PC-9 (cell line): ENCODE measurements at regions not wholly inside any gene's neighbourhood (a gene's known extent, or its start where the extent isn't known, plus 50 kb on each side); places are given as distances from the start of the nearest gene placed in this dataset.

Experiments used
- BruUV-seq: library from RNA; stranded (reverse); fragments of 400-500 nt; replicated peaks from 2 replicates; lab custom pipeline; 2021; lab: Mats Ljungman, UMichigan
- CTCF ChIA-PET: fragments of 300-600 bp; sonication (Branson Sonifier 250); formaldehyde crosslinking; loops from one replicate; lab custom pipeline; 2022; ENCODE audit warnings: antibody characterized with exemption; lab: Charles Lee
- POLR2A ChIA-PET: fragments of 300-600 bp; sonication (Branson Sonifier 250); formaldehyde crosslinking; loops from one replicate; lab custom pipeline; 2022; ENCODE audit warnings: antibody characterized with exemption; ENCODE audit not compliant: unreplicated experiment; lab: Charles Lee
- DNase-seq, 2 experiments: peaks; one replicate each; pipeline versions ENCODE4 v3.0.0 to v3.0.0-alpha.2; 2015 to 2022; ENCODE audit warnings: mixed read lengths in 1 of 2
- H2AFZ ChIP-seq: fragments of 200-600 bp; sonication (generic); 2 replicates; pipeline ENCODE4 v1.8.1; 2017; ENCODE audit warnings: antibody characterized with exemption
- H3F3A ChIP-seq: fragments of 200-600 bp; sonication (generic); 2 replicates; pipeline ENCODE4 v1.8.1; 2017; ENCODE audit warnings: antibody characterized with exemption, mild to moderate bottlenecking, low read depth; ENCODE audit not compliant: insufficient read depth
- H3K27ac ChIP-seq: fragments of 200-600 bp; sonication (generic); 2 replicates; pipeline ENCODE4 v1.6.1; 2016; ENCODE audit warnings: mixed run types
- H3K27me3 ChIP-seq: fragments of 200-600 bp; sonication (generic); 2 replicates; pipeline ENCODE4 v1.6.1; 2016; ENCODE audit warnings: low read depth, mixed run types; ENCODE audit not compliant: insufficient read depth
- H3K36me3 ChIP-seq: fragments of 200-600 bp; sonication (generic); 2 replicates; pipeline ENCODE4 v1.6.1; 2016; ENCODE audit warnings: low read depth, mixed run types
- H3K4me1 ChIP-seq: fragments of 200-600 bp; sonication (generic); replicated peaks from 2 replicates; pipeline ENCODE4 v1.6.1; 2016; ENCODE audit warnings: mixed run types; ENCODE audit not compliant: insufficient read depth
- H3K4me2 ChIP-seq: fragments of 200-600 bp; sonication (generic); 2 replicates; pipeline ENCODE4 v1.6.1; 2017; ENCODE audit warnings: mixed run types
- H3K4me3 ChIP-seq: fragments of 200-600 bp; sonication (generic); 2 replicates; pipeline ENCODE4 v1.6.1; 2016; ENCODE audit warnings: mixed run types
- H3K79me2 ChIP-seq: fragments of 200-600 bp; sonication (generic); 2 replicates; pipeline ENCODE4 v1.6.1; 2017; ENCODE audit warnings: low read depth, mixed run types
- H3K9me2 ChIP-seq: fragments of 200-600 bp; sonication (generic); 2 replicates; pipeline ENCODE4 v1.8.1; 2017; ENCODE audit warnings: mild to moderate bottlenecking; ENCODE audit not compliant: insufficient read depth
- H3K9me3 ChIP-seq: fragments of 200-600 bp; sonication (generic); 2 replicates; pipeline ENCODE4 v1.8.1; 2016; ENCODE audit warnings: low read depth; ENCODE audit not compliant: insufficient read depth
- H4K20me1 ChIP-seq: fragments of 200-600 bp; sonication (generic); 2 replicates; pipeline ENCODE4 v1.8.1; 2017; ENCODE audit not compliant: insufficient read depth
- CTCF ChIP-seq: fragments of 200-600 bp; sonication (generic); conservative IDR thresholded peaks from 2 replicates; pipeline ENCODE4 v1.6.1; 2017; ENCODE audit warnings: mixed run types, antibody characterized with exemption, mild to moderate bottlenecking, moderate library complexity
- EZH2 ChIP-seq: fragments of 200-600 bp; sonication (generic); IDR thresholded peaks from 2 replicates; pipeline ENCODE4 v1.8.0; 2017; ENCODE audit warnings: antibody characterized with exemption, low read depth
- intact Hi-C: fragments of 100-400 bp; cut with micrococcal nuclease; formaldehyde crosslinking; loops from one replicate; pipeline ENCODE4 v1.10.0; 2022; ENCODE audit not compliant: unreplicated experiment

GRCh38 chr5:109611061-109611460 lies 78.7 kb upstream of the MAN2A1 start:
- DNase-seq, result no peak

GRCh38 chr5:109610581-109610980 lies 79.1 kb upstream of the MAN2A1 start:
- TF ChIP-seq CTCF, result no peak
- no peak for TF ChIP-seq EZH2
- Histone ChIP-seq H3K9me2 (no peaks in the 10 kb centered on the region; the same call in 1 of the 2 replicates), H3K4me3 (no peak overlapping the region), H3K27ac (no peak overlapping the region), H3K4me1 (no peaks in the 10 kb centered on the region), H3K36me3 (no peaks in the 10 kb centered on the region), H3K9me3 (no peaks in the 10 kb centered on the region), H4K20me1 (no peaks in the 10 kb centered on the region), H3F3A (no peaks in the 10 kb centered on the region), H3K27me3 (no peaks in the 10 kb centered on the region), H3K79me2 (no peaks in the 10 kb centered on the region), H2AFZ (no peak overlapping the region), H3K4me2 (no peak overlapping the region)
- ChIA-PET POLR2A (no interaction called here), CTCF (interaction anchor here (0.6 kb wide), 1 partner anchor 137 kb away, joined by 4 read pairs; no protein-coding TSS in a partner anchor)
- intact Hi-C loops, result no loop called here
- BruUV-seq, result no TSS peak
- no peak for DNase-seq

More at GRCh38 chr5:109611061-109611460, 78.7 kb upstream of the MAN2A1 start:
- Histone ChIP-seq H3K36me3 (no peaks in the 10 kb centered on the region), H3F3A (no peaks in the 10 kb centered on the region), H3K27me3 (no peaks in the 10 kb centered on the region), H3K9me3 (no peaks in the 10 kb centered on the region), H3K9me2 (no peaks in the 10 kb centered on the region; the same call in 1 of the 2 replicates), H4K20me1 (no peaks in the 10 kb centered on the region), H3K4me3 (no peak overlapping the region), H3K4me1 (no peaks in the 10 kb centered on the region), H2AFZ (no peak overlapping the region), H3K4me2 (no peak overlapping the region), H3K79me2 (no peaks in the 10 kb centered on the region), H3K27ac (no peak overlapping the region)
- no TSS peak for BruUV-seq
- intact Hi-C loops, result no loop called here
- POLR2A ChIA-PET, result no interaction called here
- CTCF ChIA-PET, result no interaction called here
- TF ChIP-seq CTCF (no peak), EZH2 (no peak)

DNA sequence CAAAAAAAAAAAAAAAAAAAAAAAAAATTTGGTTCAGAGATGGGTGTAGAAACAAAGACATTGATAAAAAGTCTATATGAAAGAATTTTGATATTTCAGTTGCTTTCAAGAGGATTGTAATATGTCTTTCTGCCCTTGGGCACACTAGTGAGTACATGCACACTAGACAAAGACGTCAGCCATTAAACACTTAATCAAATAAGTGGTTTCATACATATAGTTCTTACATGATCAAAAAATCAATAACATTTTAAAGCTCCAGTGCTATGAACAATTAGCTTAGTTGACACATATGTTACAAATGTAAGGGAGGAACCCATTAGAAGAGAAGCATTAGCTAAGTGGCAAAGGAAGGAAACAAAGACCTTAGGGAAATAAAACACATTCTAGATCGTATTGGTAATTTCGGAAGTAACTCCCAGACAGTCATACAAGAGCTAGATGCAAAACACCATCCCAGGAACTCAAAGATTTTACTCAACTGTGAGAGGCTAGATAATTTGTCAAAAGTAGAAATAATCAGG lies 84.5 kb upstream of the MAN2A1 start:
- BruUV-seq, result no TSS peak
- ChIA-PET CTCF (no interaction called here), POLR2A (no interaction called here)
- Histone ChIP-seq H2AFZ (no peak overlapping the region), H3K9me2 (no peaks in the 10 kb centered on the region; the same call in 1 of the 2 replicates), H3K4me3 (no peak overlapping the region), H3K36me3 (no peaks in the 10 kb centered on the region), H4K20me1 (no peaks in the 10 kb centered on the region), H3K79me2 (no peaks in the 10 kb centered on the region), H3F3A (no peaks in the 10 kb centered on the region), H3K4me2 (no peak overlapping the region), H3K27ac (no peak overlapping the region), H3K9me3 (no peaks in the 10 kb centered on the region), H3K4me1 (no peaks in the 10 kb centered on the region), H3K27me3 (no peaks in the 10 kb centered on the region)
- TF ChIP-seq CTCF, result no peak
- TF ChIP-seq EZH2, result no peak
- intact Hi-C loops, result no loop called here
- no peak for DNase-seq
